ENCODE measurements at regions not wholly inside any gene's neighbourhood (a gene's known extent, or its start where the extent isn't known, plus 50 kb on each side); places are given as distances from the start of the nearest gene placed in this dataset.

GRCh38 chr17:72022328-72023275 lies 98.2 kb upstream of the SOX9 start:
- no peak for DNase-seq

- no peak for DNase-seq
Observed at GRCh38 chr17:72024457-72024856, 96.4 kb upstream of the SOX9 start.

GRCh38 chr17:72025113-72025512 lies 95.7 kb upstream of the SOX9 start:
- DNase-seq = no peak

- peak; percentile 15 for DNase-seq
Observed at GRCh38 chr17:72030067-72030899, 90.5 kb upstream of the SOX9 start.

- DNase-seq = no peak
Observed at GRCh38 chr17:72031219-72031884, 89.5 kb upstream of the SOX9 start.

- DNase-seq = no peak
Observed at GRCh38 chr17:72033334-72033733, 87.5 kb upstream of the SOX9 start.

GRCh38 chr17:72034000-72034399 lies 86.8 kb upstream of the SOX9 start:
- DNase-seq = no peak

GRCh38 chr17:72038427-72038826 lies 82.4 kb upstream of the SOX9 start:
- no peak for DNase-seq

GRCh38 chr17:72039490-72039889 lies 81.3 kb upstream of the SOX9 start:
- DNase-seq = no peak

- no peak for DNase-seq
Observed at GRCh38 chr17:72046178-72046577, 74.6 kb upstream of the SOX9 start.

GRCh38 chr17:72046643-72047612 lies 73.9 kb upstream of the SOX9 start:
- no peak for DNase-seq

GRCh38 chr17:72049914-72050313 lies 70.9 kb upstream of the SOX9 start:
- no peak for DNase-seq

GRCh38 chr17:72053036-72053435 lies 67.8 kb upstream of the SOX9 start:
- no peak for DNase-seq

- DNase-seq = no peak
Observed at GRCh38 chr17:72053449-72053848, 67.4 kb upstream of the SOX9 start.

- DNase-seq = no peak
Observed at GRCh38 chr17:72056155-72056554, 64.7 kb upstream of the SOX9 start.

GRCh38 chr17:72056727-72057290 lies 64.0 kb upstream of the SOX9 start:
- DNase-seq = no peak

GRCh38 chr17:72060084-72060483 lies 60.7 kb upstream of the SOX9 start:
- no peak for DNase-seq

- DNase-seq = no peak
Observed at GRCh38 chr17:72063262-72063661, 57.6 kb upstream of the SOX9 start.

GRCh38 chr17:72063756-72064450 lies 56.9 kb upstream of the SOX9 start:
- no peak for DNase-seq

GRCh38 chr17:72064606-72065193 lies 56.1 kb upstream of the SOX9 start:
- DNase-seq = no peak

GRCh38 chr17:72065556-72065955 lies 55.3 kb upstream of the SOX9 start:
- DNase-seq = no peak
